Karpas-422 (cell line): ENCODE measurements at regions not wholly inside any gene's neighbourhood (a gene's known extent, or its start where the extent isn't known, plus 50 kb on each side); places are given as distances from the start of the nearest gene placed in this dataset.
A peak's percentile ranks its signal among the peaks of the same experiment; 100 is the strongest.

ENCODE experiments used
- DNase-seq: peaks from one replicate; pipeline ENCODE4 v3.0.0-alpha.2; 2015
- H2AFZ ChIP-seq: fragments of 200-600 bp; sonication (generic); 2 replicates; pipeline ENCODE4 v1.6.1; 2014; ENCODE audit warnings: antibody characterized with exemption, low read length, mixed read lengths
- H3K27ac ChIP-seq: fragments of 200-600 bp; sonication (generic); 2 replicates; pipeline ENCODE4 v1.5.1; 2014; ENCODE audit warnings: mild to moderate bottlenecking, low read length, moderate library complexity
- H3K27me3 ChIP-seq: fragments of 200-600 bp; sonication (generic); 2 replicates; pipeline ENCODE4 v1.6.1; 2014; ENCODE audit warnings: low read length, mixed read lengths
- H3K36me3 ChIP-seq: fragments of 200-600 bp; sonication (generic); 2 replicates; pipeline ENCODE4 v1.6.1; 2014; ENCODE audit warnings: low read length, mixed read lengths; ENCODE audit not compliant: insufficient read depth
- H3K4me1 ChIP-seq: fragments of 200-600 bp; sonication (generic); 2 replicates; pipeline ENCODE4 v1.6.1; 2014; ENCODE audit warnings: mild to moderate bottlenecking, low read length, mixed read lengths
- H3K4me2 ChIP-seq: fragments of 200-600 bp; sonication (generic); 2 replicates; pipeline ENCODE4 v1.6.1; 2014; ENCODE audit warnings: low read length, low read depth, mild to moderate bottlenecking; ENCODE audit not compliant: poor library complexity, severe bottlenecking
- H3K4me3 ChIP-seq: fragments of 200-600 bp; sonication (generic); 2 replicates; pipeline ENCODE4 v1.5.1; 2014; ENCODE audit warnings: mild to moderate bottlenecking, antibody characterized with exemption, low read length, mixed read lengths
- H3K79me2 ChIP-seq: fragments of 200-600 bp; sonication (generic); 2 replicates; pipeline ENCODE4 v1.6.1; 2014; ENCODE audit warnings: mild to moderate bottlenecking, low read length, mixed read lengths
- H3K9ac ChIP-seq: fragments of 200-600 bp; sonication (generic); 2 replicates; pipeline ENCODE4 v1.6.0; 2014; ENCODE audit warnings: low read length
- H3K9me2 ChIP-seq: fragments of 200-600 bp; sonication (generic), shearing (Covaris generic); replicated peaks from 2 replicates; pipeline ENCODE4 v1.6.0; 2014; ENCODE audit warnings: mild to moderate bottlenecking, low read length, moderate library complexity; ENCODE audit not compliant: insufficient read depth
- H3K9me3 ChIP-seq: fragments of 300-700, 200-600 bp; sonication (generic); 2 replicates; pipeline ENCODE4 v1.6.1; 2014; ENCODE audit warnings: low read length, mixed read lengths
- H4K20me1 ChIP-seq: fragments of 200-600 bp; sonication (generic); 2 replicates; pipeline ENCODE4 v1.6.1; 2014; ENCODE audit warnings: mild to moderate bottlenecking, antibody characterized with exemption, low read length, low read depth; ENCODE audit not compliant: insufficient read depth

GRCh38 chr2:203600286-203600685, 65.2 kb upstream of the RAPH1 start:
- H3K27me3 ChIP-seq = no peaks in the 10 kb centered on the region
- H3K79me2 ChIP-seq = no peaks in the 10 kb centered on the region
- no peak overlapping the region for H2AFZ ChIP-seq
- no peaks in the 10 kb centered on the region for H3K9me3 ChIP-seq
- no peaks in the 10 kb centered on the region for H3K9me2 ChIP-seq
- no peak overlapping the region for H3K4me3 ChIP-seq
- no peaks in the 10 kb centered on the region for H3K36me3 ChIP-seq
- no peak for DNase-seq
- no peaks in the 10 kb centered on the region for H4K20me1 ChIP-seq
- no peak overlapping the region for H3K4me2 ChIP-seq
- H3K4me1 ChIP-seq = peaks cover 12% of the 10 kb centered on the region
- H3K9ac ChIP-seq = no peak overlapping the region
- no peak overlapping the region for H3K27ac ChIP-seq

GRCh38 chr2:203603456-203604389, 68.6 kb upstream of the RAPH1 start:
- Histone ChIP-seq H3K4me2 (no peak overlapping the region), H3K36me3 (no peaks in the 10 kb centered on the region), H2AFZ (no peak overlapping the region), H3K9me2 (no peaks in the 10 kb centered on the region), H3K9ac (no peak overlapping the region), H3K9me3 (no peaks in the 10 kb centered on the region), H3K27ac (no peak overlapping the region), H3K4me1 (peaks cover 2% of the 10 kb centered on the region), H3K4me3 (no peak overlapping the region), H4K20me1 (no peaks in the 10 kb centered on the region), H3K27me3 (no peaks in the 10 kb centered on the region), H3K79me2 (no peaks in the 10 kb centered on the region)
- DNase-seq = no peak

- no peaks in the 10 kb centered on the region for H3K36me3 ChIP-seq
- no peaks in the 10 kb centered on the region for H4K20me1 ChIP-seq
- H2AFZ ChIP-seq = no peak overlapping the region
- no peak overlapping the region for H3K27ac ChIP-seq
- no peak overlapping the region for H3K4me2 ChIP-seq
- no peak for DNase-seq
- no peaks in the 10 kb centered on the region for H3K9me3 ChIP-seq
- no peaks in the 10 kb centered on the region for H3K79me2 ChIP-seq
- no peak overlapping the region for H3K4me3 ChIP-seq
- H3K27me3 ChIP-seq = no peaks in the 10 kb centered on the region
- H3K9ac ChIP-seq = no peak overlapping the region
- H3K4me1 ChIP-seq = no peaks in the 10 kb centered on the region
- no peaks in the 10 kb centered on the region for H3K9me2 ChIP-seq
Measured at GRCh38 chr2:203605302-203605701, 70.2 kb upstream of the RAPH1 start.

GRCh38 chr2:203606051-203606450, 71.0 kb upstream of the RAPH1 start:
- no peak overlapping the region for H3K4me3 ChIP-seq
- H3K9ac ChIP-seq = no peak overlapping the region
- DNase-seq = no peak
- H3K9me2 ChIP-seq = no peaks in the 10 kb centered on the region
- no peaks in the 10 kb centered on the region for H3K9me3 ChIP-seq
- no peaks in the 10 kb centered on the region for H3K4me1 ChIP-seq
- no peaks in the 10 kb centered on the region for H3K27me3 ChIP-seq
- H3K4me2 ChIP-seq = no peak overlapping the region
- no peaks in the 10 kb centered on the region for H3K79me2 ChIP-seq
- H3K36me3 ChIP-seq = no peaks in the 10 kb centered on the region
- H3K27ac ChIP-seq = no peak overlapping the region
- no peak overlapping the region for H2AFZ ChIP-seq
- H4K20me1 ChIP-seq = no peaks in the 10 kb centered on the region

GRCh38 chr2:203610558-203610957, 75.5 kb upstream of the RAPH1 start:
- Histone ChIP-seq H3K27ac (no peak overlapping the region), H2AFZ (no peak overlapping the region), H3K9me2 (no peaks in the 10 kb centered on the region), H3K4me3 (no peak overlapping the region), H3K79me2 (no peaks in the 10 kb centered on the region), H3K4me1 (no peaks in the 10 kb centered on the region), H4K20me1 (no peaks in the 10 kb centered on the region), H3K9ac (no peak overlapping the region), H3K27me3 (no peaks in the 10 kb centered on the region), H3K9me3 (no peaks in the 10 kb centered on the region), H3K36me3 (no peaks in the 10 kb centered on the region), H3K4me2 (no peak overlapping the region)
- DNase-seq = no peak

GRCh38 chr2:203612246-203612645, 77.1 kb upstream of the RAPH1 start:
- no peak overlapping the region for H3K4me3 ChIP-seq
- H3K4me2 ChIP-seq = no peak overlapping the region
- no peaks in the 10 kb centered on the region for H3K79me2 ChIP-seq
- no peaks in the 10 kb centered on the region for H3K4me1 ChIP-seq
- no peak overlapping the region for H3K27ac ChIP-seq
- H3K36me3 ChIP-seq = no peaks in the 10 kb centered on the region
- no peaks in the 10 kb centered on the region for H3K9me3 ChIP-seq
- H3K9me2 ChIP-seq = no peaks in the 10 kb centered on the region
- H4K20me1 ChIP-seq = no peaks in the 10 kb centered on the region
- H3K27me3 ChIP-seq = no peaks in the 10 kb centered on the region
- H2AFZ ChIP-seq = no peak overlapping the region
- DNase-seq = peak; percentile 0
- no peak overlapping the region for H3K9ac ChIP-seq

GRCh38 chr2:203619267-203619878, 84.3 kb upstream of the RAPH1 start:
- Histone ChIP-seq H3K9ac (no peak overlapping the region), H3K79me2 (no peaks in the 10 kb centered on the region), H2AFZ (no peak overlapping the region), H3K9me2 (no peaks in the 10 kb centered on the region), H3K9me3 (no peaks in the 10 kb centered on the region), H3K27ac (no peak overlapping the region), H3K27me3 (no peaks in the 10 kb centered on the region), H3K4me1 (no peaks in the 10 kb centered on the region), H3K36me3 (no peaks in the 10 kb centered on the region), H3K4me3 (no peak overlapping the region), H3K4me2 (no peak overlapping the region), H4K20me1 (no peaks in the 10 kb centered on the region)
- DNase-seq = peak; percentile 36

- no peak overlapping the region for H3K4me3 ChIP-seq
- H3K79me2 ChIP-seq = no peaks in the 10 kb centered on the region
- no peak overlapping the region for H3K27ac ChIP-seq
- H3K4me1 ChIP-seq = no peaks in the 10 kb centered on the region
- peak; percentile 25 for DNase-seq
- H3K4me2 ChIP-seq = no peak overlapping the region
- H3K9me2 ChIP-seq = no peaks in the 10 kb centered on the region
- no peak overlapping the region for H3K9ac ChIP-seq
- no peaks in the 10 kb centered on the region for H3K36me3 ChIP-seq
- H3K27me3 ChIP-seq = no peaks in the 10 kb centered on the region
- H3K9me3 ChIP-seq = no peaks in the 10 kb centered on the region
- no peak overlapping the region for H2AFZ ChIP-seq
- no peaks in the 10 kb centered on the region for H4K20me1 ChIP-seq
Measured at GRCh38 chr2:203621981-203622515, 84.4 kb upstream of the CD28 start.
